Cardiac muscle cell (in vitro differentiated cells and primary cell): ENCODE measurements at regions not wholly inside any gene's neighbourhood (a gene's known extent, or its start where the extent isn't known, plus 50 kb on each side); places are given as distances from the start of the nearest gene placed in this dataset.

Experiments used
- DNase-seq, 2 donors: peaks; one replicate each; pipeline versions ENCODE4 v3.0.0 to v3.0.0-alpha.2; 2010 to 2017; ENCODE audit warnings: low read depth in 1 of 2, low spot score in 1 of 2
- H3K27ac ChIP-seq: fragments of 200-600 bp; sonication (generic); 2 replicates; pipeline ENCODE4 v1.5.1; 2016
- H3K27me3 ChIP-seq: fragments of 200-600 bp; sonication (generic); 2 replicates; pipeline ENCODE4 v1.6.0; 2016; ENCODE audit warnings: control low read depth
- H3K36me3 ChIP-seq: fragments of 200-600 bp; sonication (generic); 2 replicates; pipeline ENCODE4 v1.5.1; 2016; ENCODE audit warnings: control low read depth
- H3K4me1 ChIP-seq: fragments of 200-600 bp; sonication (generic); 2 replicates; pipeline ENCODE4 v1.8.1; 2017; ENCODE audit warnings: low read depth, mild to moderate bottlenecking, mixed run types
- H3K4me3 ChIP-seq: fragments of 200-600 bp; sonication (generic); 2 replicates; pipeline ENCODE4 v1.5.1; 2016; ENCODE audit warnings: mild to moderate bottlenecking
- H3K9me3 ChIP-seq: fragments of 200-600 bp; sonication (generic); 2 replicates; pipeline ENCODE4 v1.5.1; 2017; ENCODE audit warnings: low read depth, mild to moderate bottlenecking, control low read depth
- TF ChIP-seq, protein P1 (sequence below): IDR thresholded peaks from 2 replicates; pipeline ENCODE4 v1.5.1; 2012; ENCODE audit warnings: low read depth, mild to moderate bottlenecking, low read length

GRCh38 chr13:78897200-78897599 lies 238.2 kb upstream of the OBI1 start:
- Histone ChIP-seq H3K4me3 (no peak overlapping the region), H3K9me3 (no peaks in the 10 kb centered on the region), H3K36me3 (no peaks in the 10 kb centered on the region), H3K4me1 (no peaks in the 10 kb centered on the region), H3K27me3 (no peaks in the 10 kb centered on the region), H3K27ac (no peak overlapping the region)
- no peak for DNase-seq
- TF ChIP-seq, protein P1, sequence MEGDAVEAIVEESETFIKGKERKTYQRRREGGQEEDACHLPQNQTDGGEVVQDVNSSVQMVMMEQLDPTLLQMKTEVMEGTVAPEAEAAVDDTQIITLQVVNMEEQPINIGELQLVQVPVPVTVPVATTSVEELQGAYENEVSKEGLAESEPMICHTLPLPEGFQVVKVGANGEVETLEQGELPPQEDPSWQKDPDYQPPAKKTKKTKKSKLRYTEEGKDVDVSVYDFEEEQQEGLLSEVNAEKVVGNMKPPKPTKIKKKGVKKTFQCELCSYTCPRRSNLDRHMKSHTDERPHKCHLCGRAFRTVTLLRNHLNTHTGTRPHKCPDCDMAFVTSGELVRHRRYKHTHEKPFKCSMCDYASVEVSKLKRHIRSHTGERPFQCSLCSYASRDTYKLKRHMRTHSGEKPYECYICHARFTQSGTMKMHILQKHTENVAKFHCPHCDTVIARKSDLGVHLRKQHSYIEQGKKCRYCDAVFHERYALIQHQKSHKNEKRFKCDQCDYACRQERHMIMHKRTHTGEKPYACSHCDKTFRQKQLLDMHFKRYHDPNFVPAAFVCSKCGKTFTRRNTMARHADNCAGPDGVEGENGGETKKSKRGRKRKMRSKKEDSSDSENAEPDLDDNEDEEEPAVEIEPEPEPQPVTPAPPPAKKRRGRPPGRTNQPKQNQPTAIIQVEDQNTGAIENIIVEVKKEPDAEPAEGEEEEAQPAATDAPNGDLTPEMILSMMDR: no peak

DNA sequence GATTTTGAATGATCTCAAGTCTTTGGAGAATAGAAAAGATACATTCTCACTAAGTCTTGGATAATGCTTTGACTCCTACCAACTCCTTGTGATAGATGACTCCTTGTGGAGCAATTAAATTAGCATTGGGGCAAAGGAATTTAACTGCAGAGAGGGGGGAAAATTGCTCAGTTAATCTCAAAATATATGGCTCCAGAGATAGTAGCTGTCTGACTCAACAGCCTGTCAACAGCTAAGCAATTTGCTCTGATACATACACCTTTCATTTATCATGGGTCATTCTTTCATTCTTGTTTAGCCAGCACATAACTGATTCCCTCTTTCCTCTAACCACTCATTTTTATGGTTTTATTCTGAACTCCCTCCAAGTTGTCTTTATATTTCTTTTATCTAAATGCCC lies 225.6 kb upstream of the OBI1 start:
- Histone ChIP-seq H3K9me3 (no peaks in the 10 kb centered on the region), H3K4me3 (no peak overlapping the region), H3K4me1 (no peaks in the 10 kb centered on the region), H3K36me3 (no peaks in the 10 kb centered on the region), H3K27me3 (no peaks in the 10 kb centered on the region), H3K27ac (no peak overlapping the region)
- TF ChIP-seq, protein P1: no peak
- no peak for DNase-seq

DNA sequence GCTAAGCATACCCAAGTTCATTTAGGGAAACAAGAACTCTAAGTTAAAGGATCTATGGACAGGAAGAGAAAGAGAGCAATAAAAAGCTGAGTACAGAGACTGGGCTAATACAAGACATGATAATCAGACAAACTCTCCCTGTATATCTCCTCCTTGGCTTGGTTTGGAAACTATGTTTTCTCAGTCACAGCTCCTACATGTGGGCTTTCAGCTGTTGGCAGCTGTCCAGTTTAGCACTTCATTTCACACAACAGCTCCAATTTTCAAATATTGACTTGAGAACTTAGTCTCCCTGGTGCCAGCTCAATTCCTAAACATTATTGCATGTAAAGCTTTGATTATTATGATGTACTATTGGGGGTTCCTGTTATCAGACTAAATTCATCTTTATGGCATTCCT lies 222.8 kb upstream of the OBI1 start:
- Histone ChIP-seq H3K27me3 (no peaks in the 10 kb centered on the region), H3K9me3 (no peaks in the 10 kb centered on the region), H3K36me3 (no peaks in the 10 kb centered on the region), H3K4me1 (no peaks in the 10 kb centered on the region), H3K27ac (no peak overlapping the region), H3K4me3 (no peak overlapping the region)
- TF ChIP-seq, protein P1: no peak
- peak in 1 of 2 donors; percentile 52 for DNase-seq

- Histone ChIP-seq H3K27me3 (no peaks in the 10 kb centered on the region), H3K4me3 (no peak overlapping the region), H3K27ac (no peak overlapping the region), H3K4me1 (no peaks in the 10 kb centered on the region), H3K9me3 (no peaks in the 10 kb centered on the region), H3K36me3 (no peaks in the 10 kb centered on the region)
- TF ChIP-seq, protein P1: no peak
- DNase-seq: no peak
These were observed 222.1 kb upstream of the OBI1 start for GRCh38 chr13:78881054-78881453.

GRCh38 chr13:78876915-78877549 lies 218.1 kb upstream of the OBI1 start:
- H3K36me3 ChIP-seq: no peaks in the 10 kb centered on the region

More at GRCh38 chr13:78876915-78877549, 218.1 kb upstream of the OBI1 start:
- DNase-seq: no peak
- H3K9me3 ChIP-seq: no peaks in the 10 kb centered on the region
- TF ChIP-seq, protein P1: no peak
- no peak overlapping the region for H3K4me3 ChIP-seq
- no peaks in the 10 kb centered on the region for H3K27me3 ChIP-seq
- H3K27ac ChIP-seq: no peak overlapping the region
- H3K4me1 ChIP-seq: no peaks in the 10 kb centered on the region
